Suprapubic skin (tissue), 4 donors: ENCODE measurements at regions not wholly inside any gene's neighbourhood (a gene's known extent, or its start where the extent isn't known, plus 50 kb on each side); places are given as distances from the start of the nearest gene placed in this dataset.

Experiments
- DNase-seq, 2 donors: peaks; one replicate each; pipeline ENCODE4 v3.0.0-alpha.2; 2019; ENCODE audit warnings: low spot score in 2 of 2
- H3K27ac ChIP-seq: fragments of 200-600 bp; sonication (generic); one replicate; pipeline ENCODE4 v1.5.1; 2019
- H3K27me3 ChIP-seq: fragments of 200-600 bp; sonication (generic); one replicate; pipeline ENCODE4 v1.5.1; 2019
- H3K36me3 ChIP-seq: fragments of 200-600 bp; sonication (generic); one replicate; pipeline ENCODE4 v1.5.1; 2019
- H3K4me1 ChIP-seq: fragments of 200-600 bp; sonication (generic); one replicate; pipeline ENCODE4 v1.5.1; 2019
- H3K4me3 ChIP-seq: fragments of 200-600 bp; sonication (generic); one replicate; pipeline ENCODE4 v1.5.1; 2019; ENCODE audit warnings: mild to moderate bottlenecking
- H3K9me3 ChIP-seq: fragments of 200-600 bp; sonication (generic); one replicate; pipeline ENCODE4 v1.5.1; 2019
- CTCF ChIP-seq, 2 donors: fragments of 200-600 bp in 1 of 2; fragments of 450-650 bp in 1 of 2; sonication (generic) in 1 of 2; IDR thresholded peaks; one replicate each; pipeline ENCODE4 v1.5.1; 2016 to 2019; ENCODE audit warnings: antibody characterized with exemption in 2 of 2, mild to moderate bottlenecking in 1 of 2, moderate library complexity in 1 of 2
- EP300 ChIP-seq: sonication (generic); formaldehyde crosslinking; IDR thresholded peaks from one replicate; pipeline ENCODE4 v1.6.1; 2017; ENCODE audit warnings: antibody characterized with exemption
- POLR2A ChIP-seq, 2 donors: fragments of 450-650 bp; IDR thresholded peaks; one replicate each; pipeline ENCODE4 v1.6.1; 2017; ENCODE audit warnings: antibody characterized with exemption in 2 of 2, mild to moderate bottlenecking in 2 of 2, moderate library complexity in 2 of 2
- POLR2AphosphoS5 ChIP-seq, 3 donors: sonication (generic); formaldehyde crosslinking; IDR thresholded peaks; one replicate each; pipeline ENCODE4 v1.6.1; 2017; ENCODE audit warnings: antibody characterized with exemption in 3 of 3
- WGBS: methylation state at CpG from one replicate; pipeline ENCODE4 v1.1.5; 2018; 5-methylcytosine and 5-hydroxymethylcytosine counted together

- Histone ChIP-seq H3K36me3 (no peaks in the 10 kb centered on the region), H3K4me1 (no peaks in the 10 kb centered on the region), H3K4me3 (no peak overlapping the region), H3K9me3 (no peaks in the 10 kb centered on the region), H3K27me3 (no peaks in the 10 kb centered on the region), H3K27ac (no peak overlapping the region)
- TF ChIP-seq CTCF (IDR thresholded peaks at IDR 0.05) (no peak), POLR2AphosphoS5 (IDR thresholded peaks at IDR 0.05) (no peak), POLR2A (IDR thresholded peaks at IDR 0.05) (no peak), EP300 (no peak)
- 38% methylated on average over 5 of the region's 5 CpGs for WGBS
- no peak for DNase-seq
Observed at GRCh38 chr13:91155512-91156114, 191.9 kb upstream of the MIR17HG start.

GRCh38 chr13:91157273-91158016 is 190.0 kb upstream of the MIR17HG start:
- no peaks in the 10 kb centered on the region for H3K36me3 ChIP-seq
- DNase-seq = no peak
- H3K9me3 ChIP-seq = no peaks in the 10 kb centered on the region
- H3K4me1 ChIP-seq = no peaks in the 10 kb centered on the region
- TF ChIP-seq EP300 (no peak), CTCF (IDR thresholded peaks at IDR 0.05) (no peak), POLR2A (IDR thresholded peaks at IDR 0.05) (no peak), POLR2AphosphoS5 (IDR thresholded peaks at IDR 0.05) (no peak)
- no peak overlapping the region for H3K27ac ChIP-seq
- no peaks in the 10 kb centered on the region for H3K27me3 ChIP-seq
- 75% methylated on average over 4 of the region's 4 CpGs for WGBS
- no peak overlapping the region for H3K4me3 ChIP-seq

- no peak overlapping the region for H3K27ac ChIP-seq
- no peaks in the 10 kb centered on the region for H3K4me1 ChIP-seq
- WGBS = 12% methylated on average over 4 of the region's 4 CpGs
- no peaks in the 10 kb centered on the region for H3K9me3 ChIP-seq
- H3K4me3 ChIP-seq = no peak overlapping the region
- no peaks in the 10 kb centered on the region for H3K27me3 ChIP-seq
- no peaks in the 10 kb centered on the region for H3K36me3 ChIP-seq
- DNase-seq = no peak
- TF ChIP-seq EP300 (no peak), POLR2A (IDR thresholded peaks at IDR 0.05) (no peak), CTCF (IDR thresholded peaks at IDR 0.05) (no peak), POLR2AphosphoS5 (IDR thresholded peaks at IDR 0.05) (no peak)
Observed at GRCh38 chr13:91158017-91158395, 189.5 kb upstream of the MIR17HG start.

GRCh38 chr13:91162180-91162579 is 185.3 kb upstream of the MIR17HG start:
- no peaks in the 10 kb centered on the region for H3K27me3 ChIP-seq
- TF ChIP-seq CTCF (IDR thresholded peaks at IDR 0.05) (no peak), EP300 (no peak)
- 89% methylated on average over 3 of the region's 3 CpGs for WGBS

GRCh38 chr13:91162589-91162988 is 184.9 kb upstream of the MIR17HG start:
- DNase-seq = no peak
- Histone ChIP-seq H3K4me3 (no peak overlapping the region), H3K9me3 (no peaks in the 10 kb centered on the region), H3K27me3 (no peaks in the 10 kb centered on the region), H3K4me1 (no peaks in the 10 kb centered on the region), H3K27ac (no peak overlapping the region), H3K36me3 (no peaks in the 10 kb centered on the region)
- WGBS = 35% methylated on average over 1 of the region's 1 CpG
- TF ChIP-seq POLR2A (IDR thresholded peaks at IDR 0.05) = no peak
- TF ChIP-seq EP300 = no peak
- TF ChIP-seq CTCF (IDR thresholded peaks at IDR 0.05) = no peak
- no peak for TF ChIP-seq POLR2AphosphoS5 (IDR thresholded peaks at IDR 0.05)

More at GRCh38 chr13:91162180-91162579, 185.3 kb upstream of the MIR17HG start:
- H3K4me1 ChIP-seq = no peaks in the 10 kb centered on the region
- DNase-seq = no peak
- H3K4me3 ChIP-seq = no peak overlapping the region
- no peaks in the 10 kb centered on the region for H3K36me3 ChIP-seq
- no peak overlapping the region for H3K27ac ChIP-seq
- H3K9me3 ChIP-seq = no peaks in the 10 kb centered on the region
